ENCODE measurements at regions not wholly inside any gene's neighbourhood (a gene's known extent, or its start where the extent isn't known, plus 50 kb on each side); places are given as distances from the start of the nearest gene placed in this dataset.
"Not testable (repeated sequence)": the region's sequence is repeated elsewhere in the genome, so short reads cannot be mapped to it uniquely, and the experiment has no call there.

DNA sequence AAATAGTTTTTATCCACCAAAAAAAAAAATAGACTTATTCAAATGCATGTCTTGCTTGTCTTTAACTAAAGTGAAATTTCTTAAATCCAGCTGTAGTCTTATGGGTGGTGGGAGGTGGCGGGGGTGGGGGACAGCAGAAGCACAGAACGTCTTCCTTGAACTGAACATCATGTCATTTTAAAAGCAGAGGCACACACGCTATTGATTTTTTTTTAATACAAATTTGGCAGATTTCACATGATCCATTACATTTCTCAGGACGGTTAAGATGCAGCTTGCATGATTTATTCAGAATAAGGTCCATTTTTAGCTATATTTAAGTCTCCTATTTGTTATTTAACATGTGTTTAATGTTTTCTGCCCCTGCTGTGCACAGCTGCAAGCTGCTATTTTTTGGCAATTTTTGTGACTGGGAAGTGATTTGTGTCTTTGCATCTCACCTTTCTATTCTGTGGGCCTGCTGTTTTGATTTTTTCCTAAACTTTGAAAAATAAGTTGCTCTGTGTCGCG is 274.0 kb downstream of the TSHZ3 start:
- DNase-seq, result no peak

DNA sequence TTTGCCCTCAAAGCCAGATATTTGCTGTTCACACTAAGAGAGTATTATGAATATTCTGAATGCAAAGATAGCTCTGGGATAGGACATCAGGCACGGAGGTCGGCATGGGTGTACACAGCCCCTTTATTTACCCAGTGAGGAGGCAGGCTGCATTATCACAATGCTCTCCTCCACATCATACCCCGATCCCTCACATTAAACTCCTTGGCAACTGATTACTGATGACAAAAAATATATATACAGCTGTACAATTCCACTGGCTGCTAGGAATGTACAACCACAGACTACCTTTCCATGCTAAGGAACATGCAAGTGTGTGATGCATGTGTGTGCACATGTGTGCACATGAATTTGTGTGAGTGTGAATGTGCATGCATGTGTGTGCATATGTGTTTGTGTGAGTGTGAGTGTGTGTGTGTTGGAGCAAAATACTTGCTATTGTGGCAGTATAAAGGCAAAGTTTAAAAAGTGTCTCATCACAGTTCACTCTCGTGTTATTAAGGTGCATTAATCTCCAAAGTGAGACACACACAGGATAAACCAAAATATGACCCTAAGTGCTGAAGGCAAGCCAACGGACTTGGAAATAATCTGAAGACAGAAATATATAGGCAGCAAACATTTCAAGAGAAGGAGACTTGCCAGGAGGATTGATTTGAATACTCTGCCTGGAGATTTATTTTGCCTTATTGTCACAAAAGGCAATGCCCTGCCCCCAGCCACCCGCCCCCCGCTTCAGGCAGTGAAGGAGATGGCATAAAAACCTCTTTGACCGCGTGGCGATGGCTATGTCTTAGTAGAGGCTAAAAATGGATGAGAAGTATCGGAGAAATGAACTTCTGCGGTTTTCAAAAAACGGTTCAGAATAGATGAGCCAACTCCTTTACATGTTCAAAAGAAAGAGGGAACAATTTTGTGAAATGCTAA is 274.8 kb downstream of the TSHZ3 start:
- no peak for DNase-seq

DNA sequence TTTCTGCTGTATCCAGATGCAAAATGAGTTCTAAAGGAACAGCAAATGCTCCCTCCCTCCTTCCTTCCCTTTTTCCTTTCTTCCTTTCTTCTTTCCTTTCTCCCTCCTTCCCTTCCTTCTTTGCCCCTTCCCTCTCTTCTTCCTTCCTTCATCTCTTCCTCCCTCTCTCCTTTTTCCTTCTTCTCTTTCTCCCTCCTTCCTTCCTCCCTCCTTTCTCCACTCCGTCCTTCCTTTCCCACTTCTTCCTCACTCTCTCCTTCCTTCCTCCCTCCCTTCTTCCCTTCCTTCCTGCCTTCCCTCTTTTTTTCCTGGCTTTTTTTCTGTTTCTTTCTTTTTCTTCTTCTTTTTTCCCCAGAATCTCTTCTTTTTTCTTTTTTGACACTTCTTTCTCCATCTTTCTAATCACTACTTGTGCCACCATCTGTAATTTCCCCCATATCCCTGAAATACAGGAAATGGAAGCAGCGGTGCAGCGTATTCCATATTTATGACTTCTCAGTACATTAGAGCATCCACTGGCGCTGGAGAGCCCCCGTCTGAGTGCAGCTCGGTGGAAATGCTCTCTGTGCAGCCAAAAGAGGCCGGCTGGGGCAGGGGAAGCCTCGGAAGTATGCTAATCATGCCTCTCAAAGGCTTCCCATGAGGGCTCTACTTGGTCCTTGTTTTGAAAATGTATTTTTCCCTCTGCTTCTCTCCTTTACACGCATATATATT is 275.6 kb downstream of the TSHZ3 start:
- no peak for DNase-seq

DNA sequence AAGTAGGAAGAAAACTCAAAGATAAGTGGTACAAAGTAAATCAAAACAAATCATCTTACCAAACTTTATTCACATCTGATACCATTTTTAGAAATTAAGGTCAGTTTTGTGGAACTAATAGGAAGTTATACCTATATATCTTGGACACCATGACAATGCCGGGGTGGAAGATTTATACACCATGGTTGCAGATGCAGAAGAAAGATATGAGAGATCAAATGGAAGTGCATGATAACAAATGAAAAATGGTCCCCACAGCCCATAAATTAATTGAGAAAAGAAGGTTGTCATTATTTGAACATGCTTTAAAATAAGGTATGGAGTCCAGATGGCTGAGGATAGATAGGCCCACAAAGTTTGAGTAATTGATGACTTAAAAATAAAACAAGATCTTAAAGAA is 276.8 kb downstream of the TSHZ3 start:
- DNase-seq, result no peak

DNA sequence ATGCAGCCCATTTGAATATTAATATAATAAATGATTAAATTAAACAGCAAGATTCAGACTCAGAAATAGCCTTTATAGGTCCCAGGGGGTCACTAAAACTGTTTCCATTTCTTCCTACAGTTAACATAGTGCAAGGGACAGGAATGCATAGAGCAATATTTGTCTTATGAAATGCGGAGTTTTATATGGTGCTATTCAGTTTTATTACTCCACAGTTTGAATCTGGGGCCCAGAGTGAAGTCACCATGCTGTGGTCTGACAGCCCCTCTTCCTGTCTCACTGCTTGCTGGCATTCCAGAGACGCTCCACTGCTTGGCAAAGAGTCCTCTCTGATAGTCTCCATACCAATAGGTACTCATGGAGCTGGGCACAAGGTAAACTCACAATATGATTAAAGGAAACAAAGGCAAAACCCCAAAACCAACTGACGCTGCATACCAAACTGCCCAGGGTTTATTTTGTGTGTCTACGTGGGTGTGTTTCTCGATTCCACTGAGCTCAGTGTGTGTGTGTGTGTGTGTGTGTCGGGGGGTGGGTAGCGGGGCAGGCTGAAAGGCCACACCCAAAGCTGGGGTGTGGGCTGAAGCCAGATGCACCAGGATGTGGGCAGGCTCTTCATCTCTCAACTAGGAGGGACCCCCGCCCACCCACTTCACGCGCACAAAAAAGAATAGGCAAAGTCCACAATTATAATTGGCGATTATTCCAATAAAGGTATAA is 277.9 kb downstream of the TSHZ3 start:
- no peak for DNase-seq

DNA sequence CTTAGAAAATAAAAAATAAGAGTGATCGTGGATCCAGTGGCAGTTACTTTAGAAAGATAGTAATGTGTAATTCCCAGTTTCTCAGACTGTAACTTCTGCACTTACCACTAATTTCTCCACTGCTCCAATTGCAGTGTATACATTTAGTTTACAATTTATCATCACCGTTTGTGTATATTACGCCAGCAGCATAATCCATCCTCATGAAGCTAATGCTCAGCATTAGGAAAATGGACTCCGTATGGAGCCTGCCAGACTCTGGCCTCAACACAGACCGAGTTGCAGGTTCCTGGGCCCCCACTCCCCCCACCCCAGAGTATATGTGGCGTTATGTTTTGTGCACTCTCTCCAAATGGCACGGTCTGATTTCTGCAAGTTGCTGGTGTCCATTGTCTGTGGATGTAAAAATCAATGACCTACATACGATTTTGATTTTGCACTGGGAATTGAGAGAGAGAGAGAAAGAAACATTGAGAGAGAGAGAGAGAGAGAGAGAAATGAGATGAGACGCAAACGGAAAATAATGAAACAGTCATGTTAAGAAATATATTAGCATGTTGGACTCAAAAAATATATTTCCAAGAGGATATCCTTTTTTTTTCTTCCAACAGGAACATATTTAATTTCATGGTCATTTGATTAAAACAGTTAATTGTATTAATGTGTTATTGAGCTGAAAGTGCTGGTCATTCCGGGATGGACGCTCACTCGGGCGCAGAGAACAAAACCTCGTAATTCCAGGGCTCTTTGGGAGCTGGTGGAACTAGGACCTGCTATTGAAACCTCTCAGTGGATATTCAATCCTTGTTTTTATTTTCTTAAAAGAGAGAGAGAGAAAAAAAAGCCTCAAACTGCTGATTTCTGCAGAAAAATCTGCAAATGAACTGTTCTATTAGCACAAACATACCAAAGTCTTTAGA is 278.8 kb downstream of the TSHZ3 start:
- no peak for DNase-seq

DNA sequence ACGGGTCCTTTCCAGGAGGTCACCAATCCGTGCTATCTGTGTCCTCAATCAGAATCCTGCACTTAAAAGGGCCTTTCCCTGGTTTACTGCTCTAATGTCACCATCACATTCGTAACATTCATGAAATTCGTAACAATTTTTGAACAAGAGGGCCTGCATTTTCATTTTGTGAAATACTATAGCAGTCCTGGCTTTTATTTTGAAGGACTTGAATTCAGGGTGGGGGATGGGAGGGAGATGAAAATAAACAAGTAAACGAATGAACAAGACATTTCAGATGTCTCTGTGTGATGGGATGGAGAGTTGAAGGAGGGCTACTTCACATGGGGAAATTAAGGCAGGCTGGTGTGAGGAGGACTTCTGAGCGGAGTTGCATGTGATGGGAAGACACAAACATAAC is 281.0 kb downstream of the TSHZ3 start:
- DNase-seq, result no peak

DNA sequence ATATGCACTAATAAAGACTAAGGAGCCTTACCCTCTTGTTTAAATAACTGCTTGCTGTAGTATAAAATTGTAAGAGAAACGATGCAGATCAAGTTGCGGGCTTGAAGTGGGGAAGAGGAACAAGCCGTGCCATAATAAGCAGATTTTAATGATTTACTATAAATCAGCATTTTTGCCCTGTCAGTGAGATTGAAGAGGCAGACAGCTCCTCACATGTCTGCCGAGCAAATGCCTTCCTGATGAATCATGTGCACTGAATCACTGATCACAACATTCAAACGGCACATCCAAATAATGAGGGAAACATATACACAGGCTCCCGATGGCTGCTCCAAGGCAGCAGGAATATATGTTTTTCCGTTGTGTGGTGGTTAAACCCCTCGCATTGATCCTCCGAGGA is 282.9 kb downstream of the TSHZ3 start:
- DNase-seq, result no peak

DNA sequence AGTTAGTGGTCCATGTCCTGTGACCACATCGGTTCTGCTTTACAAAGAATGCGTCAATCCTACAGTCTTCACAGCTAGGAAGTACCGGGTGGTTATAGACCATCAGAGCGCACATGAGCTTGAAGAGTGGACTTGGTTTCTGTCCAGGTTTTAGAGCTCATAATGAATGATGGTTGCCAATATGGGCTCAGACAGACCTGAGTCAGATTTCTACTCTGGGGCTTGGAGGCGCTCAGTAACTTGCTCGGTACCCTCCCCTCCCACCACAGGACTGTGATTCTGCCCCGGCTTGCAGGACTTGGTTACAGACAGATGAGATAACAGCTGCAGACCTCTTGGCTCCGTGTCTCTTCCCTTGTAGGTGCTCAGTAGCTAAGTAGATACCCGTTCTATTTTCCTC is 284.7 kb downstream of the TSHZ3 start:
- no peak for DNase-seq

DNA sequence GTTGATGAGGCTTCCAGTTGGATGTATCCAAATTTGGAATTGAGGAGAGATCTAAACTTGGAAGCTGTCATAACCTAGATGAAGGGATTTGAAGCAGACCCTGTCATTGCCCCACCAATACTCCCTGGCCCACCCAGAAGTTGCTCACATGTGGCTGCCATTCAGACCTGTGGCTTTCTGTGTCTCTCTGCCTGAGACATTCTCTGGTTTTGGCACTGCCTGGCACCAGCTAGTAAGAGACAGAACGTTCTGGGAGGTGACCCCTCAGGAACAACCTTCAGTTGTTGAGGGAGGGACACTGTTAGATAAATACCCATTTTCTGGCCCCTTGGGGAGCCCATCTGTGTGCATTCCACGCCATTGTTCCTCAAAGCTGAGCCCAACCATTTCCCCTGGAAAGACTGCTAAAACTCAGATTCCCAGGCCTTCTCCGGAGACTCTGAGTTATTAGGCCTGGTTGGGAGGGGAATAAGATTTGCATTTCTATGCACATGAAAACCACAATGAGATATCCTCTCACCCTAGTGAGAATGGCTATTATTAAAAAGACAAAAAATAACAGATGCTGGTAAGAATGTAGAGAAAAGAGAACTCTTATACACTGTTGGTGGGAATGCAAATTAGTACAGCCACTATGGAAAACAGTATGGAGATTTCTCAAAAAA is 290.4 kb downstream of the TSHZ3 start:
- no peak for DNase-seq

DNA sequence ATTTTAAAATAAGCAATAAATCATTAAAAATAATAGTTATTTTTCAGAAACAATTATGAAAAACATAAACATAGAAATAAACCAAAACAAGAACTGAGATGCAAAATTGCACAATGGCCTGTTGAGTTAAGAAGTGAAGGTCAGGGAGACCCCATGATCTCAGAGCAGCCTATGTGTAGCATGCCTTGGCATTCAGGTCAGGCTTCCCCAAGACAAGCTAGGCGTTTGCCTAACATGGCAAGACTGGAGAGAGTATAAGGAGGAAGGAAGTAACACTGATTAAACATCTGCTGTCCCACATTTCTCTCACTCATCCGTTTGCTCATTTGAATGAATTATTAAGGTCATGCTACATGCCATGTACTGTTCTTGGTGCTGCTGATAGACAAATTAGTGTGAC is 291.8 kb downstream of the TSHZ3 start:
- DNase-seq, result no peak

DNA sequence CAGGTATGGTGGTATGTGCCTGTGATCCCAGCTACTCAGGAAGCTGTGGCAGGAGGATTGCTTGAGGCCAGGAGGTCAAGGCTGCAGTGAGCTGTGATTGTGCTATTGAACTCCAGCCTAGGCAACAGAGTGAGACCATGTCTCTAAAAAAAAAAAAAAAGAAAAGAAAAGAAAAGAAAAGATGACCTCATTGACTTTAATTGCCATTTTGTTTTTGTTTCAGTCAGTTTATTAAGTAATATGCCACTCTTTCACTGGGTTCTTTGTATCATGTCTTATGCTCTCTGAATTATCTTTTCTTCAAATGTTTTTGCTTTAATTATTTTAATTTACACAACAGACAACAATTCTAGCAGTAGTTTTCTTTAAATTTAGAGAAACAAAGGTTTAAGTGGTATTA is 293.8 kb downstream of the TSHZ3 start:
- DNase-seq, result no peak

DNA sequence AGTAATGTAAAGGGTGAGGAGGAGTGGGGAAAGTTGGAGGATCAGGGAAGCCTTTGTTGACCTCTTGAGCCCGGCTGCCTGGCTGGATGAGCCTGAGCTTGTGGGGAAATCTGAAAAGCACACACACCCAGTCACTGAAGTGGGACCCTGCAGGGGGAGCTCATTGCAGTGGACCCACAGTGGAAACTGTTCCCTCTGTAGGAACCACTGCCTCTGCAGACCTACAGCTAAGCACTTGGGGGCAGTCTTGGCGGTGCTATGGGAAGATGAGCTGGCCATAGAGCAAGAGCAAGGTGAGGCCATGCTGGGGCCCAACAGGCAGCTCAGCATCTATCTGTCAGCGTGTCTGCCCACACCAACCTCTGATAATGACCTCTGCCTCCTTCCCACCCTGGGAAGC is 294.8 kb downstream of the TSHZ3 start:
- no peak for DNase-seq

DNA sequence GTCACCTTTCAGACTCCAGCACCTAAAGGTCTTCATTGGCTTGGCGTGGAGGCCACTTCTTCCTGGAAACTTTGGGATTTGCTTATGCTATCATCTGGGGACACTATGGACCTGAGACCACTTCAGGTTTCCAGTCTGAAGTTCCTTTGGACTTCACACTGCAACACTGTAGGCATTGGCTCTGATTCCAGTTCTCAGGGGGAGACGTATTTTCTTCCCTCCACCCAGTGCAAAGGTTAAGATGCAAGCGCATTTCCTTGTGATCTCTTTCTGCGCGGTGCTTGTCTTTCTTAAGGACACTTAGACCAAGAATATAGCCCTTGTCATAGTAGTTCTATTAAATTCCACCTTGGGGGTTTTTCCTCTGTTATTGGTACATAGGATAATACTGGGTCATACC is 299.8 kb downstream of the TSHZ3 start:
- DNase-seq, result no peak

DNA sequence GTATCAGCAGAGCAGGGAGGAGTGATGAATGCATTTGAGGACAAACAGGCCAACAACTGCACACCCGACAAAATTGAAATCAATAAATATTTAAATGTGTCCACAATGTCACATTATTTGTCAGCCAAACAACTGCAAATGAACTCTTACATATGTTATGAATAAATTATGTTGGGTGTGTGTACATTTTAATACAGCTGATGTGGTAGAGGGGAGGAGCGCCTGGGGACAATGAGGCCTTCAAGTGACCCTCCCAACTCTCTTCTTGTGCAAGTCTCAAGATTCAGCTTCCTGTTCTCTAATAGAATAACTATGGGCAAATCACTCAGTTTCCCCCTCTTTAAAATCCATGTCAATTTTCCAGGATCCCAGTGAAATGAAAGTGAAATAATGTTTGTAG is 303.2 kb downstream of the TSHZ3 start:
- DNase-seq, result no peak

DNA sequence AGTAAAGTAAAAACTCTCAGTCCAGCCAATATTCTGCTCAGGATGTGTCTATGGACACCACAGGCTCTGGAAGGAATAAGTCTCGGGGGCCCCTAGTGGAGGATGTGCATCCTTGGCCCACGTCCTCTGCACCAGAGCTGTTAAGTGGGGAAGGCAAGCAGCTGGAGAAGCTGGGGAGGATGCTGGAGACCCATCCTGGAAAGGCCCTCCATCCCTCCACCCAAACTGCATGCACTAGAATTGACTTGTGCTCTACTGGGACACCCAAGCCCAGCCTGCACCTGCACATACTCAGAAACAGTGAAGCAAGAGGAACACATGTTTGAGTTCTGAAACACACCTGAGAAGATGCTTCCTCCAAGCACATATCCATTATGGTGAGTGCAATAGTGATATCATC is 307.8 kb downstream of the TSHZ3 start:
- DNase-seq, result no peak

DNA sequence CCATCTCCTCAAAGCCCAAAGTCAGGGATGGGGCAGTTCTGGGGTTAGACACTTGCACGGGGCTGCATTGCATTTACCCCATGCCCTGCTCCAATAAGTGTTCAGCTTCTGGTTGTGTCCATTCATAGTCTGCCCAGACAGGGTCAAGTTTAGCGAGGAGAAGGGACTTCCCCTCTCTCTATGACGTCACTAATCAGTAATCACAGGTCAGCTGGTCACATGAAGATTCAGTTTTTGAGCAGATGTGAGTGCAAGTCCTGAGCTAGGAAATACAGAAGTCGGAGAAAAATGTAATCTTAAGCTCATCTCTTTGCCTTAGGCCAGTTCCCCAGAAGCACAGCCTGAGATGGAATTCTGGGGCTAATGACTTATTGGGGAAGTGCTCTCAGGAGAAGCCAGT is 310.1 kb downstream of the TSHZ3 start:
- no peak for DNase-seq

DNA sequence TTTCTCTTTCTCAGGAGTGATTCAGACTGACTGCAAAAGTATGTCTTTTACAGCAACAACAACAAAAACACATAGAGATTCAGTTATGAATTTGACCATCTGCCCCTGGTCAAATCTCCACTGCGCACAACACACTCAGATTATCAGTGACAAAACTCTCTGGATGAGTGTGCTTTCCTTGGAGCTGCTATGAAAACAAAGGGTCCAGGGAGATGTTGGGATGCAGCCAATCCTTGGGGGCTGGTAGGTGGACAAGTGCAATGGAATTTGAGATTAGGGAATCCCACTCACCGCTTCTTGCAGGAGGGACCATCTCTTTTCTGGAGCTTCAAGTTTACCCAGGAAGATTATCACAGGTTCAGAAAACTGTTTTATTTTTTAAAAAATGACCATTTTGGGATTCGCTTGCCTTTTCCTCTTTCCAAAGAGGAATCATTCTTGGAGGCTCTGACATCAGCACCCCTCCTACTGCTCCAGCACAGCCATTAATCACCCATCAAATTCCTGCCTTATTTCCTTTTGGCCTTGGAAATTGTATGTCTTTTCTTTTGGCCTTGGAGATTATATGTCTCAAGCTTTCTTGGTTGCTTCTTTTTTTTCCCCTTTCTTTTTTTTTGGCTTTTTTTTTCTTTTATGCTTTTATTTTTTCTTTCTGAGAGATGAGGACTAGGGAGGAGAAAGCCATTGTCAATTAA is 311.8 kb downstream of the TSHZ3 start:
- DNase-seq, result no peak

DNA sequence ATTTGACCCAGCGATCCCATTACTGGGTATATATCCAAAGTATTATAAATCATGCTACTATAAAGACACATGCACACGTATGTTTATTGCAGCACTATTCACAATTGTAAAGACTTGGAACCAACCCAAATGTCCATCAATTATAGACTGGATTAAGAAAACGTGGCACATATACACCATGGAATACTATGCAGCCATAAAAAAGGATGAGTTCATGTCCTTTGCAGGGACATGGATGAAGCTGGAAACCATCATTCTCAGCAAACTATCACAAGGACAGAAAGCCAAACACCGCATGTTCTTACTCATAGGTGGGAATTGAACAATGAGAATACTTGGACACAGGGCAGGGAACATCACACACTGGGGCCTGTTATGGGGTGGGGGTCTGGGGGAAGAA is 317.8 kb downstream of the TSHZ3 start:
- not testable (repeated sequence) for DNase-seq

DNA sequence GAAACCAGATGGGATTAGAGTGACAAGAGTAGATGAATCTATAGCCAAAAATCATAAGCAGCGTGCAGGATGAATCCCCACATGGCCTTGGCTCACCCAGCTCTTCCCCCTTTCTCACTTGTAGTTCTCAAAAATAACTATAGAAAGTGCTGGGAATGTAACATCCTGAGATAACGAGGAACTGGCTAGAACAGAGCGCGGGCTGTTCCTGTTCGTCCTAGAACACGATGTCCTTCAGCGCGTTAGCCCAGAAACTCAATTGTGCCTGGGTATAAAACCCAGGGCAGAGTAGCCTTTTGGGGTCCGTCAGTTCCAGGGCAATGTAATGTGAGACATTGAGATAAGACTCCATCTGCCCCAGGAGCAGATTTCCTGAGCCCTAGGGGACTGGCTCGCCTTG is 326.2 kb downstream of the TSHZ3 start:
- DNase-seq, result no peak

DNA sequence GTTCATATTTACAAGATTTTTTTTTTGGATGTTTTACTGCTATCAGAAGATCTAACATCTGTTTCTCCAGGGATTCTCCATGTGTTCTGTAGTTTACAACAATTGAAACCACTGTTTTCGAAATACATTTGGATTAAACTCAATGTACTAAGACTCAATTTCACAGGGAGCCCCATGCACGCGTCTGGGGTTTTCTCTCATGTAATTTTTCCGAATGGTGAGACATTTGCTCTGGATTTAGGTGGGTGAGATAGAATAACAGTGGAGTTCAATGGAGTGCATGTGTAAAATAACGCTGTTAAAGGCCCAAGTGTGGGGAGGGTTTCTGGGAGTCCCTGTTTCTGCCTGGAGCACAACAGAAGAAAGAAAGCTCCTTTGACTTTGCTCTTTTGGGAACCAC is 330.3 kb downstream of the TSHZ3 start:
- DNase-seq, result no peak
